SK-N-SH treated with all-trans-retinoic acid at 6 μM for 48 hours (cell line): ENCODE measurements at regions not wholly inside any gene's neighbourhood (a gene's known extent, or its start where the extent isn't known, plus 50 kb on each side); places are given as distances from the start of the nearest gene placed in this dataset.

Experiments used
- ATAC-seq: fragments of 200-7000 bp; cut with Tn5 transposase; 3 replicates; pipeline ENCODE4 v1.9.1; 2020; ENCODE audit warnings: mild to moderate bottlenecking, moderate library complexity
- ARNTL ChIP-seq: fragments of 450-650 bp; formaldehyde crosslinking; IDR thresholded peaks from 2 replicates; pipeline ENCODE4 v1.5.0; 2020; ENCODE audit warnings: low read depth, mild to moderate bottlenecking, moderate library complexity, borderline replicate concordance
- BACH2 ChIP-seq: fragments of 250-450 bp; sonication (Bioruptor Pico); IDR thresholded peaks from 2 replicates; pipeline ENCODE4 v1.9.0; 2021; ENCODE audit warnings: mild to moderate bottlenecking, borderline replicate concordance
- CSDC2 ChIP-seq: fragments of 250-450 bp; sonication (Bioruptor Pico); IDR thresholded peaks from 2 replicates; pipeline ENCODE4 v1.5.0; 2020; ENCODE audit warnings: mild to moderate bottlenecking, moderate library complexity
- ESRRG ChIP-seq: fragments of 250-450 bp; sonication (Bioruptor Pico); IDR thresholded peaks from 2 replicates; pipeline ENCODE4 v1.6.1; 2021; ENCODE audit warnings: mild to moderate bottlenecking
- GLIS3 ChIP-seq: fragments of 250-450 bp; sonication (Bioruptor Pico); IDR thresholded peaks from 2 replicates; pipeline ENCODE4 v1.5.0; 2020; ENCODE audit warnings: mild to moderate bottlenecking, moderate library complexity
- ISL1 ChIP-seq: fragments of 250-450 bp; sonication (Bioruptor Pico); IDR thresholded peaks from 2 replicates; pipeline ENCODE4 v2.1.2; 2022; ENCODE audit warnings: mild to moderate bottlenecking, moderate library complexity
- OSR1 ChIP-seq: fragments of 250-450 bp; sonication (Bioruptor Pico); IDR thresholded peaks from 2 replicates; pipeline ENCODE4 v1.8.0; 2022; ENCODE audit warnings: moderate library complexity, mild to moderate bottlenecking, inconsistent platforms
- PPARA ChIP-seq: fragments of 250-450 bp; sonication (Bioruptor Pico); IDR thresholded peaks from 2 replicates; pipeline ENCODE4 v1.5.0; 2020; ENCODE audit warnings: mild to moderate bottlenecking, borderline replicate concordance
- RARB ChIP-seq: fragments of 250-450 bp; sonication (Bioruptor Pico); IDR thresholded peaks from 2 replicates; pipeline ENCODE4 v1.8.0; 2021; ENCODE audit warnings: mild to moderate bottlenecking, moderate library complexity
- SNAI2 ChIP-seq: fragments of 250-450 bp; sonication (Bioruptor Pico); IDR thresholded peaks from 2 replicates; pipeline ENCODE4 v1.5.0; 2020; ENCODE audit warnings: mild to moderate bottlenecking, moderate library complexity
- TCF4 ChIP-seq: fragments of 250-450 bp; sonication (Bioruptor Pico); IDR thresholded peaks from 2 replicates; pipeline ENCODE4 v1.8.0; 2021; ENCODE audit warnings: mild to moderate bottlenecking, moderate library complexity, borderline replicate concordance
- TOX ChIP-seq: fragments of 250-450 bp; sonication (Bioruptor Pico); IDR thresholded peaks from 2 replicates; pipeline ENCODE4 v1.8.0; 2021; ENCODE audit warnings: mild to moderate bottlenecking, moderate library complexity, borderline replicate concordance
- ZC3H10 ChIP-seq: fragments of 250-450 bp; sonication (Bioruptor Pico); IDR thresholded peaks from 2 replicates; pipeline ENCODE4 v1.5.1; 2021; ENCODE audit warnings: mild to moderate bottlenecking, moderate library complexity
- ZFP3 ChIP-seq: fragments of 250-450 bp; sonication (Bioruptor Pico); IDR thresholded peaks from 2 replicates; pipeline ENCODE4 v1.5.0; 2020; ENCODE audit warnings: mild to moderate bottlenecking, moderate library complexity
- ZFP30 ChIP-seq: fragments of 450-650 bp; formaldehyde crosslinking; IDR thresholded peaks from 2 replicates; pipeline ENCODE4 v1.5.0; 2022; ENCODE audit warnings: mild to moderate bottlenecking, moderate library complexity
- ZNF565 ChIP-seq: fragments of 450-650 bp; formaldehyde crosslinking; conservative IDR thresholded peaks from 2 replicates; pipeline ENCODE4 v1.5.0; 2020; ENCODE audit warnings: low read depth, mild to moderate bottlenecking, moderate library complexity
- ZNF70 ChIP-seq: fragments of 450-650 bp; formaldehyde crosslinking; IDR thresholded peaks from 2 replicates; pipeline ENCODE4 v1.5.0; 2020; ENCODE audit warnings: mild to moderate bottlenecking, moderate library complexity
- ZNF8 ChIP-seq: fragments of 450-650 bp; formaldehyde crosslinking; IDR thresholded peaks from 2 replicates; pipeline ENCODE4 v1.5.0; 2020; ENCODE audit warnings: mild to moderate bottlenecking, moderate library complexity
- TF ChIP-seq, protein P1 (sequence below): fragments of 250-450 bp; sonication (Bioruptor Pico); IDR thresholded peaks from 2 replicates; pipeline ENCODE4 v1.5.0; 2020; ENCODE audit warnings: mild to moderate bottlenecking, moderate library complexity
- TF ChIP-seq, protein P2 (sequence below): fragments of 250-450 bp; sonication (Bioruptor Pico); IDR thresholded peaks from 2 replicates; pipeline ENCODE4 v1.5.1; 2020; ENCODE audit warnings: low read depth, mild to moderate bottlenecking, moderate library complexity
- TF ChIP-seq, protein P3 (sequence below): fragments of 250-450 bp; sonication (Bioruptor Pico); IDR thresholded peaks from 2 replicates; pipeline ENCODE4 v1.8.0; 2021; ENCODE audit warnings: low read depth, mild to moderate bottlenecking, moderate library complexity, borderline replicate concordance
- TF ChIP-seq, protein P4 (sequence below): fragments of 250-450 bp; sonication (Bioruptor Pico); IDR thresholded peaks from 2 replicates; pipeline ENCODE4 v1.8.0; 2020; ENCODE audit warnings: mild to moderate bottlenecking, moderate library complexity, borderline replicate concordance
- TF ChIP-seq, protein P5 (sequence below): fragments of 250-450 bp; sonication (Bioruptor Pico); IDR thresholded peaks from 2 replicates; pipeline ENCODE4 v1.5.1; 2021; ENCODE audit warnings: mild to moderate bottlenecking, moderate library complexity

DNA sequence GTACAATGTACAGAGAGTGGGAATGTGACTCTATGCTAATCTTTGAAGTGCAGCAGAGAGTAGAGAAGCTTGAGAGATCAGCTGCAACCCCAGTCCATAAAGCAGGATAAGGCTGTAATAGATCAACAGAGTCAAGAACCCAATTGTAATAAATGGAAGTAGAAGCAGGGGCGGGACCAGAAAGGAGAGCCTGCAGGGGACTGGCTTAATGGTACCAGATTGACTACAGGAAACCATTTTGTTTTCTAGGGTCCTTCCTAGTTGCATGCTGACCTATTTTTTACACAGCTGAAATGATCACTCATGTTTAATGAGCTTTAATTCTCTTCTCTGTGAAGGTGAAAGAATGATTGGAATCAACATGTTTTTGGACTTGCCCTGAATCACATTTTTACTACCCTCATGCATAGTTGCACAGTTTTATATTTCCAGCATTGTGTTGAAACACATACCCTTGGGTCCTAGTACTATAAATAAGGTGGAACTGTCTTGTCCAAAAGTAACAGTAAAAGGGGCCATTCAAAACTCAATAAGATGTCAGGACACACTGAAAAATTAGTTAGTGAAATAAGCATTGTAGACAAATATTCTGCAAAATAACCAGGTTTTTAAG, 69.8 kb downstream of the GPR88 start:
- ATAC-seq = no peak
- TF ChIP-seq ISL1 (CRISPR knock-in tag) = no peak
- TF ChIP-seq BACH2 (CRISPR knock-in tag) = no peak
- no peak for TF ChIP-seq ZFP3 (CRISPR knock-in tag)
- TF ChIP-seq CSDC2 (CRISPR knock-in tag) = no peak
- TF ChIP-seq ZNF8 (CRISPR knock-in tag) = no peak
- TF ChIP-seq ZC3H10 (CRISPR knock-in tag) = no peak
- no peak for TF ChIP-seq OSR1
- TF ChIP-seq RARB (CRISPR knock-in tag) = no peak
- TF ChIP-seq GLIS3 (CRISPR knock-in tag) = no peak
- TF ChIP-seq, protein P1, sequence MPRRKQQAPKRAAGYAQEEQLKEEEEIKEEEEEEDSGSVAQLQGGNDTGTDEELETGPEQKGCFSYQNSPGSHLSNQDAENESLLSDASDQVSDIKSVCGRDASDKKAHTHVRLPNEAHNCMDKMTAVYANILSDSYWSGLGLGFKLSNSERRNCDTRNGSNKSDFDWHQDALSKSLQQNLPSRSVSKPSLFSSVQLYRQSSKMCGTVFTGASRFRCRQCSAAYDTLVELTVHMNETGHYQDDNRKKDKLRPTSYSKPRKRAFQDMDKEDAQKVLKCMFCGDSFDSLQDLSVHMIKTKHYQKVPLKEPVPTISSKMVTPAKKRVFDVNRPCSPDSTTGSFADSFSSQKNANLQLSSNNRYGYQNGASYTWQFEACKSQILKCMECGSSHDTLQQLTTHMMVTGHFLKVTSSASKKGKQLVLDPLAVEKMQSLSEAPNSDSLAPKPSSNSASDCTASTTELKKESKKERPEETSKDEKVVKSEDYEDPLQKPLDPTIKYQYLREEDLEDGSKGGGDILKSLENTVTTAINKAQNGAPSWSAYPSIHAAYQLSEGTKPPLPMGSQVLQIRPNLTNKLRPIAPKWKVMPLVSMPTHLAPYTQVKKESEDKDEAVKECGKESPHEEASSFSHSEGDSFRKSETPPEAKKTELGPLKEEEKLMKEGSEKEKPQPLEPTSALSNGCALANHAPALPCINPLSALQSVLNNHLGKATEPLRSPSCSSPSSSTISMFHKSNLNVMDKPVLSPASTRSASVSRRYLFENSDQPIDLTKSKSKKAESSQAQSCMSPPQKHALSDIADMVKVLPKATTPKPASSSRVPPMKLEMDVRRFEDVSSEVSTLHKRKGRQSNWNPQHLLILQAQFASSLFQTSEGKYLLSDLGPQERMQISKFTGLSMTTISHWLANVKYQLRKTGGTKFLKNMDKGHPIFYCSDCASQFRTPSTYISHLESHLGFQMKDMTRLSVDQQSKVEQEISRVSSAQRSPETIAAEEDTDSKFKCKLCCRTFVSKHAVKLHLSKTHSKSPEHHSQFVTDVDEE (CRISPR knock-in tag) = no peak
- no peak for TF ChIP-seq TOX
- TF ChIP-seq, protein P2, sequence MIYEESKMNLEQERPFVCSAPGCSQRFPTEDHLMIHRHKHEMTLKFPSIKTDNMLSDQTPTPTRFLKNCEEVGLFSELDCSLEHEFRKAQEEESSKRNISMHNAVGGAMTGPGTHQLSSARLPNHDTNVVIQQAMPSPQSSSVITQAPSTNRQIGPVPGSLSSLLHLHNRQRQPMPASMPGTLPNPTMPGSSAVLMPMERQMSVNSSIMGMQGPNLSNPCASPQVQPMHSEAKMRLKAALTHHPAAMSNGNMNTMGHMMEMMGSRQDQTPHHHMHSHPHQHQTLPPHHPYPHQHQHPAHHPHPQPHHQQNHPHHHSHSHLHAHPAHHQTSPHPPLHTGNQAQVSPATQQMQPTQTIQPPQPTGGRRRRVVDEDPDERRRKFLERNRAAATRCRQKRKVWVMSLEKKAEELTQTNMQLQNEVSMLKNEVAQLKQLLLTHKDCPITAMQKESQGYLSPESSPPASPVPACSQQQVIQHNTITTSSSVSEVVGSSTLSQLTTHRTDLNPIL (CRISPR knock-in tag) = no peak
- TF ChIP-seq, protein P3, sequence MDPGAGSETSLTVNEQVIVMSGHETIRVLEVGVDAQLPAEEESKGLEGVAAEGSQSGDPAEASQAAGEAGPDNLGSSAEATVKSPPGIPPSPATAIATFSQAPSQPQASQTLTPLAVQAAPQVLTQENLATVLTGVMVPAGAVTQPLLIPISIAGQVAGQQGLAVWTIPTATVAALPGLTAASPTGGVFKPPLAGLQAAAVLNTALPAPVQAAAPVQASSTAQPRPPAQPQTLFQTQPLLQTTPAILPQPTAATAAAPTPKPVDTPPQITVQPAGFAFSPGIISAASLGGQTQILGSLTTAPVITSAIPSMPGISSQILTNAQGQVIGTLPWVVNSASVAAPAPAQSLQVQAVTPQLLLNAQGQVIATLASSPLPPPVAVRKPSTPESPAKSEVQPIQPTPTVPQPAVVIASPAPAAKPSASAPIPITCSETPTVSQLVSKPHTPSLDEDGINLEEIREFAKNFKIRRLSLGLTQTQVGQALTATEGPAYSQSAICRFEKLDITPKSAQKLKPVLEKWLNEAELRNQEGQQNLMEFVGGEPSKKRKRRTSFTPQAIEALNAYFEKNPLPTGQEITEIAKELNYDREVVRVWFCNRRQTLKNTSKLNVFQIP = no peak
- TF ChIP-seq ZNF70 (CRISPR knock-in tag) = no peak

DNA sequence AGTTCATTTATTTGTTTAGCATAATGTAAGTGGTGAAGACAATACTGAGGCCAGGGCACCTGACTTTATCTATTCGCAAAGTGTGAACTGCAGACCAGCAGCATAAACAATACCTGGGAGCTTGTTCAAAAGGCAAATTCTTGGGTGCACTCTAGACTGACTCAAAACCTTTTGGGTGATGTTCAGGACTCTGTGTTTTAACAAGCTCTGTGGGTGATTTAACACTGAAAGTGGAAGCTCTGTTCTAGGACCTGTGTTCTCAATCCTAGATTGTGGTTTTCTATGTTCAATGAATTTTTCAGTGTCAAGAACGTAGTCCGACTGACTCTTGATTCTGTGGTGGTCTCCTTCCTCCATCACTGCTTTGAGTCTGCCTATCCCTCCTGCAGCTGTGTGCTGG, 71.9 kb downstream of the GPR88 start:
- no peak for TF ChIP-seq BACH2 (CRISPR knock-in tag)
- TF ChIP-seq, protein P4, sequence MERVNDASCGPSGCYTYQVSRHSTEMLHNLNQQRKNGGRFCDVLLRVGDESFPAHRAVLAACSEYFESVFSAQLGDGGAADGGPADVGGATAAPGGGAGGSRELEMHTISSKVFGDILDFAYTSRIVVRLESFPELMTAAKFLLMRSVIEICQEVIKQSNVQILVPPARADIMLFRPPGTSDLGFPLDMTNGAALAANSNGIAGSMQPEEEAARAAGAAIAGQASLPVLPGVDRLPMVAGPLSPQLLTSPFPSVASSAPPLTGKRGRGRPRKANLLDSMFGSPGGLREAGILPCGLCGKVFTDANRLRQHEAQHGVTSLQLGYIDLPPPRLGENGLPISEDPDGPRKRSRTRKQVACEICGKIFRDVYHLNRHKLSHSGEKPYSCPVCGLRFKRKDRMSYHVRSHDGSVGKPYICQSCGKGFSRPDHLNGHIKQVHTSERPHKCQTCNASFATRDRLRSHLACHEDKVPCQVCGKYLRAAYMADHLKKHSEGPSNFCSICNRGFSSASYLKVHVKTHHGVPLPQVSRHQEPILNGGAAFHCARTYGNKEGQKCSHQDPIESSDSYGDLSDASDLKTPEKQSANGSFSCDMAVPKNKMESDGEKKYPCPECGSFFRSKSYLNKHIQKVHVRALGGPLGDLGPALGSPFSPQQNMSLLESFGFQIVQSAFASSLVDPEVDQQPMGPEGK (CRISPR knock-in tag) = no peak
- no peak for TF ChIP-seq TCF4 (CRISPR knock-in tag)
- TF ChIP-seq ARNTL (CRISPR knock-in tag) = no peak
- TF ChIP-seq ZNF8 (CRISPR knock-in tag) = no peak
- TF ChIP-seq ZNF70 (CRISPR knock-in tag) = no peak
- no peak for TF ChIP-seq SNAI2 (CRISPR knock-in tag)
- TF ChIP-seq TOX = no peak
- no peak for TF ChIP-seq ZFP3 (CRISPR knock-in tag)
- TF ChIP-seq, all 23 proteins: peak for 0
- no peak for ATAC-seq

DNA sequence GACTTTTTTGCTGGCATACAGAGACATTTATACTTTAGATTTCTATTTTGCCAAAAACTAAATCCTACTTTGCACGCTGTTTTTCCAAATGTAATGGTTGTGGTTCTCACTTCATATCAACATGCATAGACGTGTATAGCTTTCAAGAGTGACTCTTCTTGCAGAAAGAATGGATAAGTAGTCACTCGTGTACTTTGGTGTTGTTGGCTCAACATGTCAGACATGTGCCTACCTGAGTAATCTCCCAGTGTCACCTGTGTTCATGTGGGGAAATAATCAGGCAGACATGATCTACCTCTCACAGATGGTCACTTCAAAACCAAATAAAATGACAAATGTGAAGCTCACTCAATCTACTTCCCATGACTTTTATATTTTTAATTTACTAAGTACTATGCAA, 73.1 kb downstream of the GPR88 start:
- no peak for ATAC-seq
- TF ChIP-seq GLIS3 (CRISPR knock-in tag) (no peak), ZFP3 (CRISPR knock-in tag) (no peak), TOX (no peak), ZC3H10 (CRISPR knock-in tag) (no peak), CSDC2 (CRISPR knock-in tag) (no peak), TCF4 (CRISPR knock-in tag) (no peak), OSR1 (no peak), RARB (CRISPR knock-in tag) (no peak), ARNTL (CRISPR knock-in tag) (no peak), ESRRG (CRISPR knock-in tag) (no peak), ZFP30 (CRISPR knock-in tag) (no peak), ZNF70 (CRISPR knock-in tag) (no peak), PPARA (CRISPR knock-in tag) (no peak), ZNF8 (CRISPR knock-in tag) (no peak), BACH2 (CRISPR knock-in tag) (no peak), ZNF565 (CRISPR knock-in tag) (no peak), ISL1 (CRISPR knock-in tag) (no peak)
- TF ChIP-seq, protein P5, sequence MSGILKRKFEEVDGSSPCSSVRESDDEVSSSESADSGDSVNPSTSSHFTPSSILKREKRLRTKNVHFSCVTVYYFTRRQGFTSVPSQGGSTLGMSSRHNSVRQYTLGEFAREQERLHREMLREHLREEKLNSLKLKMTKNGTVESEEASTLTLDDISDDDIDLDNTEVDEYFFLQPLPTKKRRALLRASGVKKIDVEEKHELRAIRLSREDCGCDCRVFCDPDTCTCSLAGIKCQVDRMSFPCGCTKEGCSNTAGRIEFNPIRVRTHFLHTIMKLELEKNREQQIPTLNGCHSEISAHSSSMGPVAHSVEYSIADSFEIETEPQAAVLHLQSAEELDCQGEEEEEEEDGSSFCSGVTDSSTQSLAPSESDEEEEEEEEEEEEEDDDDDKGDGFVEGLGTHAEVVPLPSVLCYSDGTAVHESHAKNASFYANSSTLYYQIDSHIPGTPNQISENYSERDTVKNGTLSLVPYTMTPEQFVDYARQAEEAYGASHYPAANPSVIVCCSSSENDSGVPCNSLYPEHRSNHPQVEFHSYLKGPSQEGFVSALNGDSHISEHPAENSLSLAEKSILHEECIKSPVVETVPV (CRISPR knock-in tag) = no peak
- TF ChIP-seq, protein P2 (CRISPR knock-in tag) = no peak
- TF ChIP-seq, protein P4 (CRISPR knock-in tag) = no peak
